M059J (cell line): ENCODE measurements at regions not wholly inside any gene's neighbourhood (a gene's known extent, or its start where the extent isn't known, plus 50 kb on each side); places are given as distances from the start of the nearest gene placed in this dataset.

Experiments used
- DNase-seq: peaks from one replicate; pipeline ENCODE4 v3.0.0-alpha.2; 2012; ENCODE audit warnings: low read depth

GRCh38 chr5:135120951-135121350, 86.9 kb upstream of the PITX1 start:
- no peak for DNase-seq

- DNase-seq = no peak
Measured at GRCh38 chr5:135119481-135119880, 85.5 kb upstream of the PITX1 start.

GRCh38 chr5:135117590-135117989, 83.6 kb upstream of the PITX1 start:
- DNase-seq = no peak

- DNase-seq = no peak
Measured at GRCh38 chr5:135116160-135116561, 82.1 kb upstream of the PITX1 start.

- DNase-seq = no peak
Measured at GRCh38 chr5:135115591-135115990, 81.6 kb upstream of the PITX1 start.

DNA sequence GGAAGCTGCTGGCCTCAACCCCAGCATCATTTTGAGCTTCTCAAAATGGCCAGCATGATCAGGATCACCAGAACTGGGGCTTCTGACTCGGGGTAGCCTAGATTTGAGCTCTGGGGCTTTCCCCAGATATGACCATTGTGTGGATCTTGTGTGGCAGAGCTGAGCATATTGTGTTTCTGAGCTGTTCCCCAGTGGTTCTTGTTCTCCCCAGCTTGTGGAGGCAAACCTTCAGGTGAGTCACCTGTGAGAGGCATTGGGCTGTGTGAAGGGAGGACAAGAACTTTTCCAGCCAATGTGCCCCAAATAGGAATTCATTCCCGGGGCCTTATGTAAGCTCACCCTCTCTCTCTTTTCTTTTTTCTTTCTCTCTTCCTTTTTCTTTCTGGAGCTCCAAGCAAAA, 80.7 kb upstream of the PITX1 start:
- no peak for DNase-seq

GRCh38 chr5:135112008-135112725, 78.1 kb upstream of the PITX1 start:
- no peak for DNase-seq

DNA sequence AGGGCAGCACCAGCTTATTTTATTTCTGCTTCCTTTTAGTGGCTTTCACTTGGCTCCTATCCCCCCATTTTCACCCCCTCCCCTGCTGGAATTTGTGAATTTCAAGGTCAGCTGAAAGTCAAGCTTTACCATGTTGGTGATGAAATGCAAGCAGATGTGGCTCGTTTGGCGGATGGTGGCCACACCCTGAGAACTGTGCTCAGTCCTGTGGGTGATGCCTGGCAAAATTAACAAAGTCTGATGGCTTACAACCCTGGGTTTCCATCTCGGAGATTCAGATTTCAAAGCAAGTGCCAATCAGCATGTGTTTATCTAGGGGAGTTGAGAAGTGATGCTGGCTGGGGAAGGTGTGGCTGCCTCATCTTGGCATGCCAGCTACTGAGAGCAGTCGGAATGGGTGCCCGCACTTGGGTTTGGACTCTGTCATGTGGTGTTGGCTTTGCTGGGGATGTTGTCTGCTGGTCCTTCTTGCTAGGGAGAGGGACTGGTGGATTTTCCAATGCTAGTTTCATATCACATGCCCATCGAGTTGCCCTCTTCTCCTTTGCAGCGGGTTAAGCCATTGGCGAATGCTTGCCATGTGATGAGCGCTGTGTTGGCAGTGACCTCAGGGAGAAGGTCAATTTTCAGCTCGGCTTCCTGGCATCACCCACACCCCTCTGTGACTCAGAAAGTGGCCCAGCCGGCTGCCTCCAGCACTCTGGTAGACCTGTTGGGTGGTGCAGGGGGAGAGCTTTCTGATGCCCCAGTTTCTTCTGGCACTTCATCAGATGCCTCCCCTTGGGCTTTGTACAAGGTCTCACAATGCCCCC, 77.0 kb upstream of the PITX1 start:
- no peak for DNase-seq

- DNase-seq = no peak
Measured at GRCh38 chr5:135108992-135109391, 75.0 kb upstream of the PITX1 start.

DNA sequence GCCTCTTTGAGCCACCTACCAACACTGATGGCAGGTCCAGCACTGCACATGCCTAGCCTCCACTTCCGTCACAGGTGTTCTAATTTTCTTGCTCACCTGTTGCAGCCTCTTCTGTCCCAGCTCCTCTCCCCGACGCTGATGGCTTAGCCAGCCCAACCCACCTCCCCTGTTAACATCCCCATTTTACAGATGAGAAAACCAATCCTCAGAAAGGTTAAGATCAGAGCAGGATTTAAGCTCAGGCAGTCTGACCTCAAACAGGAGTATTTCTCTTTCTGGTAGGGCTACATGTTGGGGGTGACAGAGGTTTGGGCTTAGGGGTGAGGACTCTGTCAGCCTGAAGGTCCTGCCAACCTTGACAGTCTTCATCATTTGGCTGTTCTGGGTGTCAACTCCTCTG, 74.5 kb upstream of the PITX1 start:
- DNase-seq = no peak

DNA sequence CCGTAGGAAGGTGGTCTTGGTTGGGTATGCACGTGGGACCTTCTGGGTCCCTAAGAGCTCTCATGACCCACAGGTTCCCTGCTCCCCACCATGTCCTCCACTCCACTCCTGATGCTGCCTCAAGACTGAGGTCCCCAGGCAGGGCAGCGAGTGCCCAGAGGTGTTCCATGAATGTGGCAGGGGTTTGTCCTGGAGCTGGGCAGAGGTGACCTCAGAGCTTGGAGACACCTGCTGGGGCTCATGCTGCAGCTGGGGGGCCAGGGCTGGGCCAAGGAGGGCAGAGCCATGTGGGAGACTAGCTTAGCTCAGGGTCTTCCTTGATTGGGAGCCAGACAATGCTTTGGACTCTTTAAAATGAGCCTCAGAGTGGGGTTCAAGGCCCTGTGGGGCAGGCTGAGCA, 74.0 kb upstream of the PITX1 start:
- no peak for DNase-seq

DNA sequence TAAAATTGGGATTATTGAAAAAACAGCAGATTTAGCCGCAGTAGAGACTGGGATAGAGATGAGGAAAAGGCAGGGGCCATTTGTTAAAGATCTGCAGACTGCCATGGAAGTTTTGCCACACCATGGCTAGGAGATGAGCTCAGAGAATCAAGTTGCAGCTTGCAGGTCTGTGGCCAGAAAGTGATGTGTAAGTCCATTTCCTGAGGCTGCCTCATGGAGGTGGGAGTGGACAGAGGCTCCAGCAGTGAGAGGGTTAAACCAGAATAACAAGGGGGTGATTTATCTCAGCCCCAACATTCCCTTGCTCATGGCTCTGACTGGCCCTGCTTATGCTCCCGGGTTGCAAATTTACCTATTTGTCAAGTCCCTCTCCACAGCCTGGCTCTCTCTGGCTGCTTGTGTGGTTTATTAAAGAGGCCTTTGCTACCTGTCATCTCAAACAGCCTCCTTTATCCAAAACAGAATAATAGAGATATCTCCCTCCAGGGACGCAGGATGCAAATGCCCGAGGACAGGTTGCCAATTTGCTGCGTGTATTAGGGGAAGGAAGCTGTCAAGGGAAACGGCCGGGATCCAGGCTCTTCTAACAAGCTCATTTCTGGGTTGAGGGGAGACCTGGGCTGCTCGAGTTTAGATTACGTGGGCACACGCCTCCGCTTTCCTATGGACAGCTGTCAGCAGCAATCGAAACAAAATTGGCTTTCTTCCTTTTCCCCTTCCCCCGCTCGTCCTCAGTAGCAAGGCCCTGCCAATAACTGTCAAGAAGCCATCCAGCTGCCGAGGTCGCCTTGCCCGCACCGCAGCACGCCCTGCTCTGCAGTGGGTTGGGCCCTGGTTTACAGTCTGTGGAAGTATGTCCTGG, 72.8 kb upstream of the PITX1 start:
- no peak for DNase-seq

DNA sequence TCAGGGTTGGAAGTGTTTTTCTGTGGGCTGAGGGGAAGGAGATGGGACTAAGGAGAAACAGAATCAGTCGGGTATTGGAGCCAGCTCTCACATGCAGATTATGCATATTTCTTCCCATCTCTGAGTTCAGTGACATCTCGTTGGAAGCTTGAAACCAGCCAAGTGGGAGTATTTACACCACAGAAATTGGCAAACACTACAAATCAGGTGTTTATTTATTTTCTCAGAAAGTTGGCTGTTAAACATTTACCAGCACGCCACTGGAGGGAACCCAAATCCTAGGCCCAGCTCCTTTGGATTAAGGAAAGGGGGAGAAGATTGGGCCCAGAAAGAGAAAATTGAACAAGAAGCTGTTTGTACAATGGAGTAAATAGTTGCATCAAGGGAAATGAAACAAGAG, 72.1 kb upstream of the PITX1 start:
- DNase-seq = no peak

DNA sequence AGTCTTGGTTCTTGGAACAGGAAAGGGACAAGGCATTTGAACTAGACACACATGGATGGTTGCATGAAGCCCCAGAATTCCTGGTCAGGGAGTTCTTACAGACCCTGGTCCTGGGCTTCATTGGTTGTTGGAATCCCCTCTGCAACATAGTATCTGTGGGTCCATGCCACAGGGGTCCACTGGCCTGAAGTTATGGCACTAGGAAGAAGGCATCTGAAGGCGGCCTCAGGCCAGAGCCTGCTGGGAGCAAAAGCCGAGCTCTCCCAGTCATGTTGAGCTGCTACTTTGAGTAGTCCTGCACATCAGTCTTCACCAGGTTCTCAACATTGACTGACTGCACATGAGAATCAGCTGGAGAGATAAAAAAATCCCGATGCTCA, 71.1 kb upstream of the PITX1 start:
- no peak for DNase-seq

DNA sequence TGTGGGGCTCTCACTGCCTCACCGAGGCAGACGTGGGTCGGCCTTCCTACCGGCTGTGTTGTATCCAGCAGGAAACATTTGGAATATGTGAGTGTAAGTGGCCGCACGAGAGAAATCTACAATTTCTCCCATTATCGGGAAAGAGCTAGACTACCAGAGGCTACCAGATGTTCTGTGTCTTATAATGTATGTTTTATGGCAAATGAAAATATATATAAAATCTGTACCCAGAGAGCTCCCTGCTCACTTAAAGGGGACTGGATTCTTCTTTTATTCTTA, 69.5 kb upstream of the PITX1 start:
- DNase-seq = no peak

- DNase-seq = no peak
Measured at GRCh38 chr5:135102716-135103574, 68.9 kb upstream of the PITX1 start.

DNA sequence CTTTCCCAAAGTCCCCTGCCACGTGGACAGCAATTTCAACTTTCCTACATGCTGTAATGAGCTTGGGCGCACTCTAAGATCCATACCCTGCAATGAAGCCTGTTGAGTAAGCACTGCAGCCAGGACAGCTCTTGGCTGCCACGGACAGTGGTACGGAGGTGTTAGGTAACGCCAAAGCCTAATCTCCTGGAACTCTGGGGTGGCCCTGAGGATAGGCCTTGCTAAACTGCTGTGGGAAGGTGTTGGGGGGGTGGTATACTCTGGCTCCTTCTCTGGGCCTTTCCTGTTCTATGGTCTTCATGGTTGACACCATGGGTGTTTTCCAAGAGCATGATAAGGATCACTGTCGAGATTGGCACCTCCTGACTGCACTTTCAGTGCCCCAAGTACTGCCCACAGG, 66.4 kb upstream of the PITX1 start:
- no peak for DNase-seq

- no peak for DNase-seq
Measured at GRCh38 chr5:135100011-135100410, 66.0 kb upstream of the PITX1 start.

- DNase-seq = no peak
Measured at GRCh38 chr5:135097390-135097789, 63.4 kb upstream of the PITX1 start.

GRCh38 chr5:135095871-135096270, 61.8 kb upstream of the PITX1 start:
- DNase-seq = no peak

- no peak for DNase-seq
Measured at GRCh38 chr5:135095052-135095715, 61.2 kb upstream of the PITX1 start.
